NCI-H446 treated with DMSO at 0.1 percent for 48 hours (cell line): ENCODE measurements at regions not wholly inside any gene's neighbourhood (a gene's known extent, or its start where the extent isn't known, plus 50 kb on each side); places are given as distances from the start of the nearest gene placed in this dataset.

Experiments
- DNase-seq: peaks from one replicate; lab custom pipeline; 2025; lab: John Stamatoyannopoulos, UW

- no peak for DNase-seq
Observed at GRCh38 chr3:20912406-20912805, 726.4 kb upstream of the SGO1 start.

GRCh38 chr3:20909511-20909910, 723.5 kb upstream of the SGO1 start:
- no peak for DNase-seq

- DNase-seq = no peak
Observed at GRCh38 chr3:20905210-20905805, 719.3 kb upstream of the SGO1 start.

GRCh38 chr3:20904671-20905070, 718.7 kb upstream of the SGO1 start:
- no peak for DNase-seq

- no peak for DNase-seq
Observed at GRCh38 chr3:20898962-20899361, 713.0 kb upstream of the SGO1 start.

GRCh38 chr3:20890111-20890519, 704.1 kb upstream of the SGO1 start:
- peak; percentile 62 for DNase-seq

- peak; percentile 3 for DNase-seq
Observed at GRCh38 chr3:20878691-20879090, 692.7 kb upstream of the SGO1 start.

- DNase-seq = no peak
Observed at GRCh38 chr3:20873235-20873634, 687.2 kb upstream of the SGO1 start.

- DNase-seq = no peak
Observed at GRCh38 chr3:20870106-20870899, 684.3 kb upstream of the SGO1 start.

- no peak for DNase-seq
Observed at GRCh38 chr3:20865803-20866202, 679.8 kb upstream of the SGO1 start.

GRCh38 chr3:20861454-20861853, 675.4 kb upstream of the SGO1 start:
- DNase-seq = no peak

- no peak for DNase-seq
Observed at GRCh38 chr3:20857636-20858035, 671.6 kb upstream of the SGO1 start.

GRCh38 chr3:20853890-20854289, 667.9 kb upstream of the SGO1 start:
- DNase-seq = no peak

GRCh38 chr3:20852712-20853111, 666.7 kb upstream of the SGO1 start:
- no peak for DNase-seq

- no peak for DNase-seq
Observed at GRCh38 chr3:20849975-20850374, 664.0 kb upstream of the SGO1 start.

- DNase-seq = peak; percentile 31
Observed at GRCh38 chr3:20846832-20847231, 660.8 kb upstream of the SGO1 start.

- DNase-seq = peak; percentile 49
Observed at GRCh38 chr3:20846066-20846465, 660.1 kb upstream of the SGO1 start.

- no peak for DNase-seq
Observed at GRCh38 chr3:20844851-20845250, 658.8 kb upstream of the SGO1 start.

GRCh38 chr3:20842594-20843436, 656.8 kb upstream of the SGO1 start:
- no peak for DNase-seq

- no peak for DNase-seq
Observed at GRCh38 chr3:20842002-20842401, 656.0 kb upstream of the SGO1 start.

GRCh38 chr3:20837676-20838302, 651.8 kb upstream of the SGO1 start:
- peak; percentile 74 for DNase-seq

- no peak for DNase-seq
Observed at GRCh38 chr3:20836801-20837200, 650.8 kb upstream of the SGO1 start.
